G401 (cell line): ENCODE measurements at regions not wholly inside any gene's neighbourhood (a gene's known extent, or its start where the extent isn't known, plus 50 kb on each side); places are given as distances from the start of the nearest gene placed in this dataset.

Experiments
- DNase-seq: peaks from one replicate; pipeline ENCODE4 v3.0.0-alpha.2; 2015; ENCODE audit warnings: low spot score
- in situ Hi-C: cut with HindIII; loops from 2 replicates; pipeline ENCODE4 v1.10.0; 2016; ENCODE audit warnings: low sequenced_read_pairs, mixed read lengths

- in situ Hi-C loops = no loop called here
Observed at GRCh38 chr2:167492486-167492885, 604.2 kb downstream of the XIRP2 start.

GRCh38 chr2:167491788-167492187 lies 603.5 kb downstream of the XIRP2 start:
- in situ Hi-C loops = no loop called here
- DNase-seq = no peak

More at GRCh38 chr2:167492486-167492885, 604.2 kb downstream of the XIRP2 start:
- DNase-seq = no peak

- in situ Hi-C loops = no loop called here
- no peak for DNase-seq
Observed at GRCh38 chr2:167490455-167490854, 602.2 kb downstream of the XIRP2 start.

DNA sequence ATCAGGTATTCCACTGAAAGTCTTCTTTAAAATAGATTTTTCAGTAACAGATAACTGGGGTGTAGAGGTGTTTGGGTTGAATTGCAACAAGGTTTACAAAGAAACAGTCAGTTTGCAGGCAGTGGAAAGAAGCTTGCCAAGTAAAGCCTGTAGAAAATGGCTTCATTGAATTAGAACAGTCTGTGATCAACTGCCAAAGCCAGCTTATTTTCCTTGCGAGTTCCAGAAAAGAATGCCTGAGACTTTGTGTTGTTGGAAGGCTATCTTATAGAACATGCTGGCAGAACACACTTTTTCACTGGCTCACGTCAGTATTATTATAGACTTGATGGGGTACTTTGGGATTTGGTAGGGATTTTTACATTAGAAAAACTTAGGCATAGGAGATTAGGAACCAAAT lies 601.0 kb downstream of the XIRP2 start:
- peak; percentile 83 for DNase-seq
- in situ Hi-C loops = no loop called here

- in situ Hi-C loops = no loop called here
Observed at GRCh38 chr2:167487728-167488127, 599.4 kb downstream of the XIRP2 start.

DNA sequence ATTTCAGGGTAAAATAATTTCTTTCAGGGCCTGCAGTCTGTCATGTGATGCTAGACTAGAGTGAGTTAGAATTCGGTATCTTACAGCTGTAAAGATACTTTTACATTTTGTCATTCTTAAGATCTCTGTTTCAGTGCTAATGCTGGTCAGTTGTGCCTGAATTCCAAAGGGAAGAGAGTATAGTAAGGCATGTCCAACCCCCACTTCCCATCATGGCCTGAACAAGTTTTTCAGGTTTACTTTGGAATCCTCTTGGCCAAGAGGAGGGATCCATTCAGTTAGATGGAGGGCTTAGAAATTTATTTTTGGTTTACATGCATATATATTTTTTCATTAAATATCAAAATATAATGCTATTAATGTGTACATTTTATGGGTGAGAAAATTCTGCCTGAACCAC lies 596.6 kb downstream of the XIRP2 start:
- no peak for DNase-seq
- in situ Hi-C loops = no loop called here

More at GRCh38 chr2:167487728-167488127, 599.4 kb downstream of the XIRP2 start:
- peak; percentile 94 for DNase-seq

DNA sequence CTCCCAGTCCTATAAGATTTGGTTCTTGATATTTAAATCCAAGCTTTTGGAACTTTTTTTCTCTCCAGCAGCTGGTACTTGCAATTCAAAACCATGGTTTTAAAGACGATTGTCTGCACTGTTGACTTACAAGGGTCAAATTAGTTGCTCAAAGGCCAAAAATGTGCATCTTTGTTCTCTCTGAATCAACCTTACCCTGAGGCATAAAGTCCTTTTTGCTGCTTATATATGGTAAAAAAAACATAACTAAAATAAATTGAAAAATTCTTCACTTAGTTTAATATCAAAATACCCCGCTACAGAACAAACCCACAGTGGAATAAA lies 592.7 kb downstream of the XIRP2 start:
- in situ Hi-C loops = no loop called here
- no peak for DNase-seq

- in situ Hi-C loops = no loop called here
- DNase-seq = no peak
Observed at GRCh38 chr2:167480232-167480985, 592.1 kb downstream of the XIRP2 start.

DNA sequence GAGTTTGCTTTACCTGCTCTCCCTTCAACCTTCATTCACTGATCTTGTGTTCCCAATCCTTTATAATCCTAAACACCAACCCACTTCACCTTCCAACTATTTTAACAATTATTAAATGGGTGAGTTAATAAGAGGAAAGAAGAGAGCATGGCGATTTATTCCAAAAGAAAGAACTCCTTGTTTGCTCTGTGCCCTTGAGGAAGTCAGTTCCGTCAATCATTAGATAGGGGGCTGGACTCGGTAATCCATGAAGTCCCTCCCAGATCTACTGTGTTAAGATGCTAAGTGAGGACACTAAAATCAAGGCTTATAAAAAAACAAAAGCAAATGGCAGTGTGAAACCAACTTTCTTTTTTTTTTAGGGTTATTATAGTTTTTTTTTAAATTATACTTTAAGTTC lies 589.9 kb downstream of the XIRP2 start:
- in situ Hi-C loops = no loop called here
- DNase-seq = no peak

- no peak for DNase-seq
Observed at GRCh38 chr2:167475791-167476190, 587.5 kb downstream of the XIRP2 start.

DNA sequence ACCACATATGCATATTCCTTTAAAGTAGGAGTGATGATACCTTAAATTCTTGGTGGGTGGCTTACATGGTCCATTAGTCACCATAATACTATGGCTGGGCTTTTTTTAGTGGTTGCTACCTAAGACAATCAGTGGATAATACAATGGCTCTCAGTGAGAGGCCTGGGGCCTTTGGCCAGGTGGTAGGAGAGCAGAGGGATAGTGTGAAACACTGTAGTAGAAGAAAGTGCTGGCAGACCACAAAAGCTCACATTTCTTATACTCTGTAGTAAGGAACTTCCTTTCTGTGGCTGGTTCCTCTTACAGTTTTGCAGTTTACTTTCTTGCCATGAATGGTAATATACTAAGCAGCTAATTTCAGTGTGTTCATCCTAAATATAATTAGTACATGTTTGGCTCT lies 583.5 kb downstream of the XIRP2 start:
- no peak for DNase-seq
- in situ Hi-C loops = no loop called here

More at GRCh38 chr2:167475791-167476190, 587.5 kb downstream of the XIRP2 start:
- in situ Hi-C loops = no loop called here

GRCh38 chr2:167471332-167471731 lies 583.1 kb downstream of the XIRP2 start:
- DNase-seq = peak; percentile 25
- in situ Hi-C loops = no loop called here

DNA sequence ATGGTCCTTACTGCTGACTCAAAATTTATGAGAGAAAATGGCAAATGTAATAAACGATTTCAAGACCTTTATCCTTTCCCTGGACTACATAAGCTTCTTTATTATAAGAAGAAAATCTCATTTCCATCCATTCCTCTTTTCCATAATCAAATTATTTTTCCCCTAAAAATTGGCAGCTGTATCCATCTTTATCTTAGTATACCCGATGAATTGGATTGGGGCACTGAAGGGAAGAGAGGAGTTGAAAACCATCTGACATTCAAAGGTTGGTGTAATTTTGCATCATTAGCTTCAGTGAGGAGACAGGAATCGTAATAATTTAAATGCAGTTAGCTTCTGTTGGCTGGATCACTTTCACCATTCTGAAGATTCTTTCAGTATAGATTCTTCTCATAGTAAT lies 574.1 kb downstream of the XIRP2 start:
- in situ Hi-C loops = no loop called here
- DNase-seq = no peak

GRCh38 chr2:167454036-167454435 lies 565.8 kb downstream of the XIRP2 start:
- DNase-seq = no peak
- in situ Hi-C loops = no loop called here

DNA sequence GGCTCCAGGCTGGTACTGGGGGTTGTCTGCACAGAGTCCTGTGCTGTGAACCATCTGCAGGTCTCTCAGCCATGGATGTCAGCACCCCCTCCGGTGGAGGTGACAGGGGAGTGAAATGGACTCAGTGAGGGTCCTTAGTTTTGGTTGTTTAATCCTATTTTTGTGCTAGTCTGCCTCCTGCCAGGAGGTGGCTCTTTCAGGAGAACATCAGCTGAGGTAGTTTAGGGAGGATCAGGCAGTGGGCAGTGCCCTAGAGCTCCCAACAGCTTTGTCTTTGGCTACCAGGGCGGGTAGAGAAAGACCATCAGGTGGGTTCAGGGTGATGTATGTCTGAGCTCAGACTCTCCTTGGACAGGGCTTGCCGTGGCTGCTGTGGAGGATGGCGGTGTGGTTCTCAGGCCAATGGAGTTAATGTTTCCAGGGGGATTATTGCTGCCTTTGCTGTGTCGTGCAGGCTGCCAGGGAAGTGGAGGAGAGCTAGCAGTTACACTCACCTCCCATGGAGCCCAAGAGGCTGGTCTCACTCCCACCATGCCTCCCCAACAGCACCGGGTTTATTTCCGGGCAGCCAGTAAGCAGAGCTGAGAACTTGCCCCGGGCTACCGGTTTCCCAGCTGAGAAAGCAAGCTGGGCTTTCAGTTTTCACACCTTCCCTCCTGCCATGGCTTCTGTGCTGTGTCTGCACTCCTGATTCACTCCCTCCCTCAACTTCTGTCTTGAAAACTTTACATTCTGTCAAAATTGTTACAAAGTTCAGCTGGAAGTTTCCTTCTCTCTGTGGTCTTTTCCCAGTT lies 563.4 kb downstream of the XIRP2 start:
- DNase-seq = no peak
- in situ Hi-C loops = no loop called here

DNA sequence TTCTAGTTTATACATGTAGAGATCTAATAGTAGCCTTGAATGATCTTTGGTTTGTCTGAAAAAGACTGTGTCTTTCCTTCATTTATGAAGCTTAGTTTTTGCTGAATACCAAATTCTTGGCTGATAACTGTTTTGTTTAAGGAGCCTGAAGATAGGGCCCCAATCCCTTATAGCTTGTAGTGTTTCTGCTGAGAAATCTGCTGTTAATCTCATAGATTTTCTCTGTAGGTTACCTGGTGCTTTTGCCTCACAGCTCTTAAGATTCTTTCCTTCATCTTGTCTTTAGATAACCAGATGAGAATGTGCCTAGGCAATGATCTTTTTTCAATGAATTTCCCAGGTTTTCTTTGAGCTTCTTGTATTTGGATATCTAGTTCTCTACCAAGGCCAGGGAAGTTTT lies 562.1 kb downstream of the XIRP2 start:
- in situ Hi-C loops = no loop called here
- DNase-seq = no peak

DNA sequence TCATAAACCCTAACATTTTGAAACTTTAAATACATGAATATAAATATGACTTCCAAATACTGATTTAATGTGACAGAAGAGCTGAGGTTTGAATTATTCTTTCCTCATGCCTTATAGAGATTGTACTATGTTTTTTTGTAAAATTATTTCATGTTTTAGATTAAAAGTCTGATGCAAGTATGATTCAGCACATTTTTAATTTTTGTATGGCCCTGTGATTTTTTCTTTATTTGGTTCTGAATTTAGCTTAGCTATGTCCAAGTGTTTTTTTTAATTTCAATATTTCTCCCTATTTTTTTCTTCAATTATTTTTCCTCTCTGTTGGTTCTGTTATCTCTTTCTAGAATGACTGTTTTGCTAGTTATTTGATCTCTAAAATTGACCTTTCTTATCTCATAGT lies 552.1 kb downstream of the XIRP2 start:
- no peak for DNase-seq
- in situ Hi-C loops = no loop called here

DNA sequence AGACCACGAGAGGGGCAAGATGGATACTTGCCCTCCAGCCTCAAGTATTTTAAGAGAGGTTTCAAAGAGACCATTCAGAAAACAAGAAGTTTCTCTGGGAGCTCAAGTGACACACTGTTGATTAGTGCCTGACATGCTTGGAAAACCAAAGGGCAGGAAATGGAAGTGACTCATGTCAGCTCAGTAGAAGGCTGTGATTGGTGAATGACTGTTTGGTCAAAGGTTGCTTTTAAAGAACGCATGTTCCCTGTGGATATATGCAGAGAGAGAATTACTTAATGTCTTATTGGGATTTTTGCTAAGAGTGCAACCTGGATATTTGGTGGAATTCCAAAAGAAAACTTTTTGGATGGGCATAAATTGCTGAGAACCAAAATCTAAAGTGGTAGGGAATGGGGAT lies 549.9 kb downstream of the XIRP2 start:
- in situ Hi-C loops = no loop called here
- no peak for DNase-seq

GRCh38 chr2:167431949-167432348 lies 543.7 kb downstream of the XIRP2 start:
- in situ Hi-C loops = no loop called here
- no peak for DNase-seq

DNA sequence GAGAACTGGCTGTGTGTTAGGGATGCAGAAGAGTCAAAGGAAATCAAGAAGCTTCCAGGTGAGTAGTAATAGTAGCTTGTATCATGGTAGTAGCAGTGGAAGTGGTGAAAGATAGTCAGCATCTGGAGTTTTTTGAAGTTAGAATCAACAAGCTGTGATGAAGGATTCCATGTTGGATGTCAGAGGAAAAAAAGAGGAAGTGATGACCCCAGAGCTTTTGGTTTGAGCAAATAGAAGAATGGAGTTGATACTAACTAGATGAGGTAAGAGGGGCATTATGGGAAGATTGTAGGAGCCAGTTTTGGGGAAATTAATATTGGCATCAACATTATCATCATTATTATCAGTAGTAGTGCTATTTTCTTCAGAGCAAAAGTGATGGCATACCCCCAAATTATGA lies 542.2 kb downstream of the XIRP2 start:
- DNase-seq = no peak
- in situ Hi-C loops = no loop called here
